ENCODE measurements at regions not wholly inside any gene's neighbourhood (a gene's known extent, or its start where the extent isn't known, plus 50 kb on each side); places are given as distances from the start of the nearest gene placed in this dataset.

GRCh38 chr6:106847116-106847515, 127.4 kb downstream of the CD24 start:
- peak overlapping the region; percentile 38 to 51; a peak in 3 of 4 replicates for H3K9ac ChIP-seq (ENCODE audit: insufficient read depth in 1 of 2, low read depth in 2 of 2, low read length in 2 of 2)
- H4K20me1 ChIP-seq (replicated peaks; ENCODE audit: control insufficient read depth, insufficient read depth, low read length) = no peaks in the 10 kb centered on the region
- 0% methylated on average over 6 of the region's 6 CpGs for WGBS (ENCODE audit: insufficient coverage, low coverage, missing lambda C conversion rate)
- ChIA-PET CTCF (ENCODE audit: low intra/inter-chr PET ratio) (no interaction called here), POLR2A (interaction anchor here (0.6 to 1.4 kb wide), 4 partner anchors 9 to 1746 kb away, joined by 3 to 4 read pairs (median 4); no protein-coding TSS in a partner anchor)
- no peaks in the 10 kb centered on the region for H3K36me3 ChIP-seq (ENCODE audit: control insufficient read depth, insufficient read depth, low read length)
- in situ Hi-C loops (cut with MboI) (no loop called here), intact Hi-C loops (cut with micrococcal nuclease) (loop anchor here (5.0 kb wide), 1 partner anchor 40 kb away; no protein-coding TSS in a partner anchor)
- peak overlapping the region; percentile 81 for H2AFZ ChIP-seq (ENCODE audit: low read depth, low read length)
- H3K79me2 ChIP-seq (ENCODE audit: control insufficient read depth, insufficient read depth, low read length) = no peaks in the 10 kb centered on the region
- H3K27ac ChIP-seq (ENCODE audit: extremely low read depth, low read depth, low read length) = peak overlapping the region; percentile 61
- ATAC-seq (peak; percentile 72), DNase-seq (ENCODE audit: extremely low read depth in 1 of 4, low spot score in 3 of 4) (peak; percentile 59 to 84 (median 68)), FAIRE-seq (peak; percentile 57)
- BruUV-seq (replicated peaks) = no TSS peak
- no peaks in the 10 kb centered on the region for H3K9me3 ChIP-seq (replicated peaks; ENCODE audit: control insufficient read depth, insufficient read depth, low read depth, low read length)
- H3K27me3 ChIP-seq (ENCODE audit: control insufficient read depth in 2 of 2, insufficient read depth in 2 of 2, low read length in 2 of 2) = no peaks in the 10 kb centered on the region
- H3K9me1 ChIP-seq (ENCODE audit: control insufficient read depth, insufficient read depth, low read length) = no peaks in the 10 kb centered on the region
- peak overlapping the region; percentile 14; the same call in 1 of the 2 replicates for H3K4me2 ChIP-seq (ENCODE audit: insufficient read depth, low read length)
- H3K4me1 ChIP-seq (replicated peaks in 1 of 2; ENCODE audit: control insufficient read depth in 2 of 2, insufficient read depth in 2 of 2, low read length in 2 of 2) = peaks cover 4 to 43% of the 10 kb centered on the region in 2 experiments
- H3K4me3 ChIP-seq = no peak overlapping the region
- TF ChIP-seq ZKSCAN8 (CRISPR knock-in tag; IDR thresholded peaks at IDR 0.05) (no peak), ZNF384 (IDR thresholded peaks at IDR 0.05; ENCODE audit: low read depth, low read length) (no peak), ZNF311 (CRISPR knock-in tag; IDR thresholded peaks at IDR 0.05) (no peak), CEBPB (tag; IDR thresholded peaks at IDR 0.05) (no peak), MAFG (tag; conservative IDR thresholded peaks at IDR 0.05) (no peak), ZNF696 (CRISPR knock-in tag; conservative IDR thresholded peaks at IDR 0.05) (no peak), ZNF655 (CRISPR knock-in tag; IDR thresholded peaks at IDR 0.05) (no peak), ADNP (tag; IDR thresholded peaks at IDR 0.05) (no peak), RUNX1 (IDR thresholded peaks at IDR 0.05; ENCODE audit: low read depth) (no peak), SRSF9 (IDR thresholded peaks at IDR 0.05; ENCODE audit: borderline replicate concordance, low read depth, low read length) (no peak), CSDE1 (IDR thresholded peaks at IDR 0.05) (no peak), RAD51 (IDR thresholded peaks at IDR 0.05; ENCODE audit: borderline replicate concordance, low read depth) (peak; percentile 8; the same call in 1 of the 2 replicates), ZNF77 (CRISPR knock-in tag; IDR thresholded peaks at IDR 0.05) (no peak), CBFA2T3 (IDR thresholded peaks at IDR 0.05) (peak; percentile 50; the same call in 1 of the 2 replicates), MYNN (IDR thresholded peaks at IDR 0.05) (peak; percentile 96), MYNN (CRISPR knock-in tag; IDR thresholded peaks at IDR 0.05) (no peak), ARHGAP35 (IDR thresholded peaks at IDR 0.05; ENCODE audit: partially characterized antibody) (no peak), SNAPC5 (CRISPR knock-in tag; IDR thresholded peaks at IDR 0.05) (no peak), PHF21A (IDR thresholded peaks at IDR 0.05; ENCODE audit: borderline replicate concordance, low read depth) (no peak), ZNF197 (CRISPR knock-in tag; IDR thresholded peaks at IDR 0.05; ENCODE audit: low read depth) (no peak), ZNF436 (CRISPR knock-in tag; IDR thresholded peaks at IDR 0.05) (no peak), PREB (CRISPR knock-in tag; IDR thresholded peaks at IDR 0.05) (no peak), PTTG1 (tag; IDR thresholded peaks at IDR 0.05; ENCODE audit: low read depth) (no peak), MTF1 (CRISPR knock-in tag; IDR thresholded peaks at IDR 0.05; ENCODE audit: borderline replicate concordance) (no peak)
- TF ChIP-seq, protein P1, sequence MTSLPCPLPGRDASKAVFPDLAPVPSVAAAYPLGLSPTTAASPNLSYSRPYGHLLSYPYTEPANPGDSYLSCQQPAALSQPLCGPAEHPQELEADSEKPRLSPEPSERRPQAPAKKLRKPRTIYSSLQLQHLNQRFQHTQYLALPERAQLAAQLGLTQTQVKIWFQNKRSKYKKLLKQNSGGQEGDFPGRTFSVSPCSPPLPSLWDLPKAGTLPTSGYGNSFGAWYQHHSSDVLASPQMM (CRISPR knock-in tag; IDR thresholded peaks at IDR 0.05) = no peak

All from K562 (cell line).